Upper lobe of right lung (tissue), 1 donor: ENCODE measurements at regions not wholly inside any gene's neighbourhood (a gene's known extent, or its start where the extent isn't known, plus 50 kb on each side); places are given as distances from the start of the nearest gene placed in this dataset.

Experiments
- ATAC-seq: fragments of 200-7000 bp; cut with Tn5 transposase; one replicate; pipeline ENCODE4 v1.9.1; 2020; ENCODE audit warnings: mild to moderate bottlenecking, moderate library complexity
- DNase-seq: peaks from one replicate; pipeline ENCODE4 v3.0.0-alpha.2; 2020
- H3K27ac ChIP-seq: fragments of 200-600 bp; one replicate; pipeline ENCODE4 v1.8.0; 2022
- H3K27me3 ChIP-seq: fragments of 200-600 bp; one replicate; pipeline ENCODE4 v1.8.0; 2022; ENCODE audit warnings: mild to moderate bottlenecking
- H3K36me3 ChIP-seq: fragments of 200-600 bp; one replicate; pipeline ENCODE4 v1.8.0; 2022
- H3K4me1 ChIP-seq: fragments of 200-600 bp; one replicate; pipeline ENCODE4 v1.8.0; 2022
- H3K4me3 ChIP-seq: fragments of 200-600 bp; one replicate; pipeline ENCODE4 v1.8.0; 2022; ENCODE audit warnings: mild to moderate bottlenecking
- H3K9me3 ChIP-seq: fragments of 200-600 bp; one replicate; pipeline ENCODE4 v1.8.0; 2022
- CTCF ChIP-seq: fragments of 200-600 bp; IDR thresholded peaks from one replicate; pipeline ENCODE4 v1.8.0; 2022; ENCODE audit warnings: antibody characterized with exemption
- intact Hi-C: fragments of 100-400 bp; cut with DNase I; formaldehyde crosslinking; loops from one replicate; pipeline ENCODE4 v1.11.0; 2022
- donor health status: DM: no; HTN: yes; CAD: no; lungs with severe emphysema.

- Histone ChIP-seq H3K9me3 (no peaks in the 10 kb centered on the region), H3K4me1 (no peaks in the 10 kb centered on the region), H3K27me3 (no peaks in the 10 kb centered on the region), H3K36me3 (no peaks in the 10 kb centered on the region), H3K4me3 (no peak overlapping the region), H3K27ac (no peak overlapping the region)
- ATAC-seq = peak; percentile 38
- intact Hi-C loops = no loop called here
- DNase-seq = no peak
- TF ChIP-seq CTCF = no peak
Observed at GRCh38 chr18:70499218-70499691, 210.4 kb downstream of the SOCS6 start.

GRCh38 chr18:70496353-70497294 is 207.8 kb downstream of the SOCS6 start:
- H3K36me3 ChIP-seq = no peaks in the 10 kb centered on the region
- ATAC-seq (no peak), DNase-seq (no peak)
- H3K9me3 ChIP-seq = no peaks in the 10 kb centered on the region
- intact Hi-C loops = no loop called here
- TF ChIP-seq CTCF = no peak
- no peak overlapping the region for H3K4me3 ChIP-seq
- no peaks in the 10 kb centered on the region for H3K27me3 ChIP-seq
- H3K27ac ChIP-seq = no peak overlapping the region
- no peaks in the 10 kb centered on the region for H3K4me1 ChIP-seq

- Histone ChIP-seq H3K27ac (no peak overlapping the region), H3K4me1 (peaks cover 5% of the 10 kb centered on the region), H3K9me3 (no peaks in the 10 kb centered on the region), H3K27me3 (no peaks in the 10 kb centered on the region), H3K4me3 (no peak overlapping the region), H3K36me3 (no peaks in the 10 kb centered on the region)
- intact Hi-C loops = no loop called here
- no peak for ATAC-seq
- no peak for DNase-seq
- TF ChIP-seq CTCF = no peak
Observed at GRCh38 chr18:70494524-70494923, 205.7 kb downstream of the SOCS6 start.

GRCh38 chr18:70493461-70493860 is 204.6 kb downstream of the SOCS6 start:
- no peak for DNase-seq

GRCh38 chr18:70491734-70492348 is 203.0 kb downstream of the SOCS6 start:
- H3K27ac ChIP-seq = no peak overlapping the region
- no peak for DNase-seq
- TF ChIP-seq CTCF = peak; percentile 85
- intact Hi-C loops = no loop called here
- no peaks in the 10 kb centered on the region for H3K9me3 ChIP-seq
- H3K4me1 ChIP-seq = peaks cover 5% of the 10 kb centered on the region
- H3K36me3 ChIP-seq = no peaks in the 10 kb centered on the region
- peaks cover 4% of the 10 kb centered on the region for H3K27me3 ChIP-seq
- no peak overlapping the region for H3K4me3 ChIP-seq
- peak; percentile 84 for ATAC-seq

More at GRCh38 chr18:70493461-70493860, 204.6 kb downstream of the SOCS6 start:
- intact Hi-C loops = no loop called here
- Histone ChIP-seq H3K27ac (no peak overlapping the region), H3K36me3 (no peaks in the 10 kb centered on the region), H3K9me3 (no peaks in the 10 kb centered on the region), H3K4me3 (no peak overlapping the region), H3K4me1 (peaks cover 5% of the 10 kb centered on the region), H3K27me3 (no peaks in the 10 kb centered on the region)
- ATAC-seq = no peak
- no peak for TF ChIP-seq CTCF
